GM12872 (cell line): ENCODE measurements at regions not wholly inside any gene's neighbourhood (a gene's known extent, or its start where the extent isn't known, plus 50 kb on each side); places are given as distances from the start of the nearest gene placed in this dataset.

Experiments
- TF ChIP-seq, protein P1 (sequence below): IDR thresholded peaks from 3 replicates; pipeline ENCODE4 v1.5.1; 2011; ENCODE audit warnings: low read depth, mild to moderate bottlenecking, low read length, moderate library complexity; ENCODE audit not compliant: insufficient read depth

DNA sequence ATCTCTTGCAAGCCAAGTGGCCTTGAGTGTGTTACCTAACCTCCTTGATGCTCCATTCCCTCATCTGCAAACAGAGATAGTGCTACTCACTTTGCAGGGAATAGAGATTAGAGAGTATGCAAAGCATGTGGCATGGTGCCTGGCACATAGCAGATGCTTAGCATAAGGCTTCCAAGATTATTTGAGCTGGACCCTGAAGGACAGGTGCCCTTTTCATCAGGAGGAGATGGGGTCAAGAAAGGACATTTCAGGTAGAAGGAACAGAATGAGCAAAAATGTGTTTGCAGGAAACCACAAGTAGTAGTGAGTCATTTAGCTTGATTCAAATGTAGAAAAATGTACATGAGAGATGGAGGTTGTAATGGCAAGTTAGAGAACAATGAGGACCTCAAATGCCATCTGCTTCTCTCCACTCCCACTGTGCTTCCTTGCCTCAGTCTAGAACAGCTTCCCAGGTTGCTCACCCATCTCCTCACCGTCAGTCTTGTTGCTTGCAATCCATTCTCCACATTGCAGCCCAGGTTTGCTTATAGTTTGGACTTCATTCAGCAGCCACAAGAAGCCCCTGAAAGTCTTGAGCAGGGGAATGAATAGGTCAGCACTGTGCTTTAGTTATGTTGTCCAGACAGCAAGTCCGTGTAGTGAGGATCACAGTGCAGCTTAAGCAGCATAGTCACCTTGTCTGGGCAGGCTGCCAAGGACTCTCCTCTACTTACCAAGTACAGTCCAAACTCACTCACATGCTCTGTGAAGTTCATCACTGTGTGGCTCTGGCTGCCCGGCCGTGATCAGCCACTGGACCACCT lies 536.3 kb upstream of the CCDC196 start:
- TF ChIP-seq, protein P1, sequence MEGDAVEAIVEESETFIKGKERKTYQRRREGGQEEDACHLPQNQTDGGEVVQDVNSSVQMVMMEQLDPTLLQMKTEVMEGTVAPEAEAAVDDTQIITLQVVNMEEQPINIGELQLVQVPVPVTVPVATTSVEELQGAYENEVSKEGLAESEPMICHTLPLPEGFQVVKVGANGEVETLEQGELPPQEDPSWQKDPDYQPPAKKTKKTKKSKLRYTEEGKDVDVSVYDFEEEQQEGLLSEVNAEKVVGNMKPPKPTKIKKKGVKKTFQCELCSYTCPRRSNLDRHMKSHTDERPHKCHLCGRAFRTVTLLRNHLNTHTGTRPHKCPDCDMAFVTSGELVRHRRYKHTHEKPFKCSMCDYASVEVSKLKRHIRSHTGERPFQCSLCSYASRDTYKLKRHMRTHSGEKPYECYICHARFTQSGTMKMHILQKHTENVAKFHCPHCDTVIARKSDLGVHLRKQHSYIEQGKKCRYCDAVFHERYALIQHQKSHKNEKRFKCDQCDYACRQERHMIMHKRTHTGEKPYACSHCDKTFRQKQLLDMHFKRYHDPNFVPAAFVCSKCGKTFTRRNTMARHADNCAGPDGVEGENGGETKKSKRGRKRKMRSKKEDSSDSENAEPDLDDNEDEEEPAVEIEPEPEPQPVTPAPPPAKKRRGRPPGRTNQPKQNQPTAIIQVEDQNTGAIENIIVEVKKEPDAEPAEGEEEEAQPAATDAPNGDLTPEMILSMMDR: no peak

DNA sequence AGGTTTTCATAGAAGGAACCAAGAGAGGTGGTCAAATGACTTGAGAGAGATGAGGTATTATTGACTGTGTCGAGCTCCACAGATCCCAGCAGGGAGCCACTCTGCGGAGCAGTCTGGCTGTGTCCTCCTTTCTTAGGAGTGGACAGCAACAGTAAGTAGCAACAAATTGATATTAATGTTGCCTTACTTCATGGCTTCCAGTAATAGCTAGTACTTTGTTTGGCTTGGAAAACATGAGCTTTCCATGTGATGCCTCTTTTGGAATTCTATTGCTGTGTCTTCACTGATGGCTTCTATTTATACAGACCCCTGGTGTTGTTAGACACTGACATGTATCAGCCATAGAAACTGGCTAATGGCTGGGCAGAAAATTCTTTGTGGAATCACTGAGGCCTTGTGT lies 531.2 kb upstream of the CCDC196 start:
- TF ChIP-seq, protein P1: no peak

DNA sequence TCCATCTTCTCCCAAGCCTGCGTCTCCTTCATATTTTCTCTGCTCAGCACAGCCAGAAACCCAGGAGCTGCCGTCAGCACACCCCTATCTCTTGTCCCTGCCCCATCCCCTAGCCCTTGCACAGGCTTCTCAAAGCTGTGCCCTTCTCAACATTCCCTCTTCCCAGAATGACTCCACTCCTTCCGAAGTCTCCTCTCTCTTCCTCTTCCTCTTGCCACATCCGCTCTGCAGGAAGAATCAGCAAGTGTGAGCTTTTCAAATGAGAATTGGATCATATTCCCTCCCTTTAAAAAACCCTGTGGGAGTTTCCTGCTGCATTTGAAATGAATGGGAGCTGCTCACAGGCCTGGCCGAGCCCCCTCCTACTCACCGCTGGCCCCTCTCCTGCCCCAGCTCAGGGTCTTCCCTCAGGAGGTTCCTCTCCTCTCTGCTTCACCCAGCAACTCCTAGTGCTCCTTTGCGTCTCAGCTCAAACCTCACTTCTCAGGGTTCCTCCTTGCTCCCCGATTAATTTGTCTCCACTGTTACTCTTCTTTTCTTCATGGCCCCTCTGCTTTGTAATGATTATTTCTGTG lies 528.5 kb upstream of the CCDC196 start:
- TF ChIP-seq, protein P1: no peak

DNA sequence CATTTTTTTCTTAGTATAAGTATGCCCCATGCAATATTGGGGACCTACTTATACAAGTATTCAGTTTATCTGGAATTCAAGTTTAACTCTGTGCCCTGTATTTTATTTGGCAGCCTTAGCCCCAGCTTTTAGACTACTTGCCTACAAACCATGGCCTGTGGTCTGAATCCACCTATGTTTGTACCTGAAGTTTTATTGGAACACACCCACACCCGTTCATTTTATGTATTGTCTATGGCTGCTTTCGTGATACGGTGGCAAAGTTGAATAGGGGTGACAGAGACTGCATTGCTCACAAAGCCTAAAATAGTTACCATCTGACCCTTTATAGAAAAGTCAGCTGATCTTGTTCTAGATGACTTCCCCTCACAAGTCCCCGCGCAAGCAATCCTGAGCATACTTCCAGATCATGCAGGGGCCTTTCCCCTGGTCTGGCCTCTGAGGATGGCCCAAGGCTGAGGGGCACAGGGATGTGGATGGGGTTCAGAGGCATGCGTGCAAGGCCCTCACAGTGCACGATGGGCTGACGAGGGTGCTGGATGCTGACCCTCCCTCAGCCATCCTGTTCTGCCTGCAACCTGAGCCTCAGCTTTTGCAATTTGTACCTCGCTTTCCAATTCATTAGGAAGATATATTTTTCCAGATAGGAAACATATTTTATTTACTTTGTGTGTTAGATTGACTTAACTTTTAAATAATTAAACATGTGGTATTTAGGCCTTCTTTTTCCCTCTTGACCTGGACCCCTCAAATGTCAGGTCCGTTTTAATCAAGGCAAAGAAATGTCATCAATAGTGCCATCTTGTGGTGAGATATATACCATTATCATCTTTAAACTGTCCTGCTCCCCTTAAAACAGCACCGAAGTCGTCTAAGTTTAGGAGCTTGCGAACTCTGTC lies 527.3 kb upstream of the CCDC196 start:
- TF ChIP-seq, protein P1: peak; percentile 39; the same call in 1 of the 3 replicates

DNA sequence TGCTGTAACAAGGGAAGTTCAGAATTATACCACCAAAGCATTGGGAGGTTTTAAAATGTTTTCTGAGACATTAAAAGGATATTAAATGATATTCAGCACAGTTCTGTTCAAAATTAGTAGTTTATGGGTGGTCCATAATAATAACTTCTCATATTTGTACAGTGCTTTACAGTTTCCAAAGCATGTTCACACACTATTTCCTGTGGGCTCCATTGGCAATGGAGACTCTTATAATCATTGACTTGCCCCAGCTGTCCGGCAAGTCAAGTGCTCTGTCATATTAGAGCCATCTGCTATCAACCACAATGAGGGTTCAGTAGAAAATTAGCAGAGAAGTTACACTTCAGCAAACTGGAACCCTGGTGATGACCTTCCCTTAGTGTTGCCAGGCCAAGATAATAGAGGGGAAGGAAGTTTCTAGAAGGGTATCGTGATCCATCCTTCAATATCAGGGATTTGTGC lies 526.6 kb upstream of the CCDC196 start:
- TF ChIP-seq, protein P1: no peak

DNA sequence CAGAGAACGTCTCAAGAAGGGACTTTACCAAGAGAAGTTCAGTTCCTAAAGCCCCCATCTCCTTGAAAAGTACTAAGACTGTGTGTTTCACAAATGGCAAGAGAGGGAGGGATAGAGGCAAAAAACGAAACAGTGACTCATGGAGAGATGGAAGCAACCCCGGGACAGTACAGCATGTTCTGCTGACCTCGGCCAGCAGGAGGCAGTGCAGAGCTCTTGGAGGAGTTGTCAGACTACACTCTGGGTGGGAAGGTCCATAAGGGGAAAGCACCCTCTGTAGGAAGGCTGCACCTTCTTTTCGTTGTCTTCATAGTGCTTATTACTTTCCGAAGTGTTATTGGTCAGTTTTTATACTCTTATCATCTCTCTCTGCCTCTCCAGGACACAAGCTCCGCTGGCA lies 525.2 kb upstream of the CCDC196 start:
- TF ChIP-seq, protein P1: peak; percentile 90

DNA sequence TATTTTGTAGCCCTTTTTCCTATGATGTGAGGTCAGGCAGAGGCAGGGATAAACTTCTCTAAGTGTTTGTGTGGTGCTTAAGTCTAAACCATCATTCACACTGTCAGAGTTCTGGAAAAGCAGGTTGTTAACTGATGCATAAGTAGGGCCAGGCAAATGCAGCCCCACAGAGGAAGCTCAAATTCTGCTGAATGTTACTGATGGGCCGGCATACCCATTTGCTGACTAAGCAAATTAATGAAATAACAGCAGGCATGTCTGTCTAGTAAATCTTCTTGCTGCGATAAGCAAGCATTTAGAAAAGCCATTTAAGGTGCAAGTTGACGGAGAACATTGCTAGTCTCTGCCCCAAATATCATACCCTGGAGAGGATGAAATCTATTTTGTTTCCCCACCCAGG lies 523.2 kb upstream of the CCDC196 start:
- TF ChIP-seq, protein P1: no peak
